ENCODE measurements at regions not wholly inside any gene's neighbourhood (a gene's known extent, or its start where the extent isn't known, plus 50 kb on each side); places are given as distances from the start of the nearest gene placed in this dataset.

- ChIA-PET CTCF (no interaction called here), POLR2A (no interaction called here)
Measured at GRCh38 chr22:27639248-27640086, 162.1 kb downstream of the MN1 start.

GRCh38 chr22:27641049-27641795 is 160.3 kb downstream of the MN1 start:
- ChIA-PET POLR2A (no interaction called here), CTCF (no interaction called here)

- CTCF ChIA-PET: no interaction called here
- POLR2A ChIA-PET: no interaction called here
Measured at GRCh38 chr22:27642104-27642800, 159.3 kb downstream of the MN1 start.

- CTCF ChIA-PET: no interaction called here
Measured at GRCh38 chr22:27643907-27644306, 157.6 kb downstream of the MN1 start.

GRCh38 chr22:27644566-27644965 is 157.0 kb downstream of the MN1 start:
- ChIA-PET POLR2A (no interaction called here), CTCF (no interaction called here)

More at GRCh38 chr22:27643907-27644306, 157.6 kb downstream of the MN1 start:
- POLR2A ChIA-PET: no interaction called here

- ChIA-PET POLR2A (no interaction called here), CTCF (no interaction called here)
Measured at GRCh38 chr22:27647540-27647939, 154.0 kb downstream of the MN1 start.

- POLR2A ChIA-PET: no interaction called here
- CTCF ChIA-PET: no interaction called here
Measured at GRCh38 chr22:27648074-27648473, 153.5 kb downstream of the MN1 start.

- CTCF ChIA-PET: no interaction called here
- POLR2A ChIA-PET: no interaction called here
Measured at GRCh38 chr22:27648853-27649252, 152.7 kb downstream of the MN1 start.

GRCh38 chr22:27650572-27650971 is 151.0 kb downstream of the MN1 start:
- POLR2A ChIA-PET: no interaction called here

GRCh38 chr22:27650985-27651384 is 150.6 kb downstream of the MN1 start:
- ChIA-PET CTCF (no interaction called here), POLR2A (no interaction called here)

More at GRCh38 chr22:27650572-27650971, 151.0 kb downstream of the MN1 start:
- CTCF ChIA-PET: no interaction called here

- ChIA-PET CTCF (no interaction called here), POLR2A (no interaction called here)
Measured at GRCh38 chr22:27651486-27651885, 150.1 kb downstream of the MN1 start.

GRCh38 chr22:27654546-27655445 is 146.8 kb downstream of the MN1 start:
- CTCF ChIA-PET: no interaction called here
- POLR2A ChIA-PET: no interaction called here

GRCh38 chr22:27655582-27656185 is 145.9 kb downstream of the MN1 start:
- POLR2A ChIA-PET: no interaction called here
- CTCF ChIA-PET: no interaction called here

GRCh38 chr22:27656970-27657369 is 144.6 kb downstream of the MN1 start:
- ChIA-PET CTCF (no interaction called here), POLR2A (no interaction called here)

GRCh38 chr22:27660306-27660705 is 141.2 kb downstream of the MN1 start:
- ChIA-PET CTCF (no interaction called here), POLR2A (no interaction called here)

GRCh38 chr22:27662359-27663301 is 138.9 kb downstream of the MN1 start:
- ChIA-PET CTCF (no interaction called here), POLR2A (no interaction called here)

- ChIA-PET POLR2A (no interaction called here), CTCF (no interaction called here)
Measured at GRCh38 chr22:27663812-27664211, 137.7 kb downstream of the MN1 start.

- CTCF ChIA-PET: no interaction called here
- POLR2A ChIA-PET: no interaction called here
Measured at GRCh38 chr22:27666272-27666997, 135.1 kb downstream of the MN1 start.

All from activated CD8-positive, alpha-beta memory T cell treated with anti-CD3 and anti-CD28 coated beads for 36 hours (primary cell).